ENCODE measurements at regions not wholly inside any gene's neighbourhood (a gene's known extent, or its start where the extent isn't known, plus 50 kb on each side); places are given as distances from the start of the nearest gene placed in this dataset.

DNA sequence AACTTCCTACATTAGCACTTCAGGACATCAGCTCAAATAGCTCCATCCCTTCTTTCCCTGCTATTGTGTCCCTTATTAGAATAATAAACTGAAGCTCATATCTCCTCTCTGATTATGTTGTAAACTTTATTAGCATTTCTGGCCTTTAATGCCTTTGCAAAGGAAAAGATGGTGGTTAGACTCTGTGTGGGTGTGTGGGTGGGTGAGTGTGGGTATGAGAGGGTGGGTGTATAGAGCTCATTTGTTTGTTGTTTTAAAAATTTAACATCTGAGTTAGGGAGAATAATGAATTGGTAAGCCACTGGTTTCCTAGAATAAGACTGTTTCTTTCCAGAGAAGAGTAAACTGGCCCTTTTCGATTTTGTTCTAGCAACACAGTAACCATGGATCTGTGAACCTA lies 70.6 kb upstream of the L3MBTL3 start:
- TF ChIP-seq POLR2AphosphoS5 (IDR thresholded peaks at IDR 0.05; ENCODE audit: low read depth) (no peak), SPI1 (IDR thresholded peaks at IDR 0.05; ENCODE audit: borderline replicate concordance, low read depth) (no peak), GABPA (IDR thresholded peaks at IDR 0.05; ENCODE audit: low read depth) (no peak)
- TF ChIP-seq, protein P1, sequence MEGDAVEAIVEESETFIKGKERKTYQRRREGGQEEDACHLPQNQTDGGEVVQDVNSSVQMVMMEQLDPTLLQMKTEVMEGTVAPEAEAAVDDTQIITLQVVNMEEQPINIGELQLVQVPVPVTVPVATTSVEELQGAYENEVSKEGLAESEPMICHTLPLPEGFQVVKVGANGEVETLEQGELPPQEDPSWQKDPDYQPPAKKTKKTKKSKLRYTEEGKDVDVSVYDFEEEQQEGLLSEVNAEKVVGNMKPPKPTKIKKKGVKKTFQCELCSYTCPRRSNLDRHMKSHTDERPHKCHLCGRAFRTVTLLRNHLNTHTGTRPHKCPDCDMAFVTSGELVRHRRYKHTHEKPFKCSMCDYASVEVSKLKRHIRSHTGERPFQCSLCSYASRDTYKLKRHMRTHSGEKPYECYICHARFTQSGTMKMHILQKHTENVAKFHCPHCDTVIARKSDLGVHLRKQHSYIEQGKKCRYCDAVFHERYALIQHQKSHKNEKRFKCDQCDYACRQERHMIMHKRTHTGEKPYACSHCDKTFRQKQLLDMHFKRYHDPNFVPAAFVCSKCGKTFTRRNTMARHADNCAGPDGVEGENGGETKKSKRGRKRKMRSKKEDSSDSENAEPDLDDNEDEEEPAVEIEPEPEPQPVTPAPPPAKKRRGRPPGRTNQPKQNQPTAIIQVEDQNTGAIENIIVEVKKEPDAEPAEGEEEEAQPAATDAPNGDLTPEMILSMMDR (IDR thresholded peaks at IDR 0.05; ENCODE audit: insufficient read depth, low read length) = no peak
- TF ChIP-seq, protein P2, sequence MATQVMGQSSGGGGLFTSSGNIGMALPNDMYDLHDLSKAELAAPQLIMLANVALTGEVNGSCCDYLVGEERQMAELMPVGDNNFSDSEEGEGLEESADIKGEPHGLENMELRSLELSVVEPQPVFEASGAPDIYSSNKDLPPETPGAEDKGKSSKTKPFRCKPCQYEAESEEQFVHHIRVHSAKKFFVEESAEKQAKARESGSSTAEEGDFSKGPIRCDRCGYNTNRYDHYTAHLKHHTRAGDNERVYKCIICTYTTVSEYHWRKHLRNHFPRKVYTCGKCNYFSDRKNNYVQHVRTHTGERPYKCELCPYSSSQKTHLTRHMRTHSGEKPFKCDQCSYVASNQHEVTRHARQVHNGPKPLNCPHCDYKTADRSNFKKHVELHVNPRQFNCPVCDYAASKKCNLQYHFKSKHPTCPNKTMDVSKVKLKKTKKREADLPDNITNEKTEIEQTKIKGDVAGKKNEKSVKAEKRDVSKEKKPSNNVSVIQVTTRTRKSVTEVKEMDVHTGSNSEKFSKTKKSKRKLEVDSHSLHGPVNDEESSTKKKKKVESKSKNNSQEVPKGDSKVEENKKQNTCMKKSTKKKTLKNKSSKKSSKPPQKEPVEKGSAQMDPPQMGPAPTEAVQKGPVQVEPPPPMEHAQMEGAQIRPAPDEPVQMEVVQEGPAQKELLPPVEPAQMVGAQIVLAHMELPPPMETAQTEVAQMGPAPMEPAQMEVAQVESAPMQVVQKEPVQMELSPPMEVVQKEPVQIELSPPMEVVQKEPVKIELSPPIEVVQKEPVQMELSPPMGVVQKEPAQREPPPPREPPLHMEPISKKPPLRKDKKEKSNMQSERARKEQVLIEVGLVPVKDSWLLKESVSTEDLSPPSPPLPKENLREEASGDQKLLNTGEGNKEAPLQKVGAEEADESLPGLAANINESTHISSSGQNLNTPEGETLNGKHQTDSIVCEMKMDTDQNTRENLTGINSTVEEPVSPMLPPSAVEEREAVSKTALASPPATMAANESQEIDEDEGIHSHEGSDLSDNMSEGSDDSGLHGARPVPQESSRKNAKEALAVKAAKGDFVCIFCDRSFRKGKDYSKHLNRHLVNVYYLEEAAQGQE (IDR thresholded peaks at IDR 0.05; ENCODE audit: insufficient replicate concordance, low read depth) = no peak

All from HL-60 (cell line).